K562 (cell line): ENCODE measurements at regions not wholly inside any gene's neighbourhood (a gene's known extent, or its start where the extent isn't known, plus 50 kb on each side); places are given as distances from the start of the nearest gene placed in this dataset.

Experiments used
- ARID1B ChIP-seq: fragments of 450-650 bp; IDR thresholded peaks from 2 replicates; pipeline ENCODE4 v1.6.1; 2016; ENCODE audit warnings: antibody characterized with exemption, mild to moderate bottlenecking, inconsistent platforms
- CTCF ChIP-seq, 3 experiments: IDR thresholded peaks in 2 of 3; conservative IDR thresholded peaks in 1 of 3; 2 replicates each; pipeline ENCODE4 v1.5.1; 2011 to 2012; ENCODE audit warnings: low read length in 3 of 3, mild to moderate bottlenecking in 3 of 3, control low read depth in 2 of 3, improper control_type of control experiment in 1 of 3, inconsistent platforms in 1 of 3, low read depth in 1 of 3, mixed read lengths in 1 of 3, moderate library complexity in 1 of 3; ENCODE audit not compliant: insufficient read depth in 2 of 3
- GABPA ChIP-seq: fragments of 200-800 bp; sonication (Bioruptor generic); conservative IDR thresholded peaks from 2 replicates; pipeline ENCODE4 v1.6.1; 2016; ENCODE audit warnings: low read depth, missing genetic modification characterization, missing compliant biosample characterization
- HDAC3 ChIP-seq: fragments of 450-650 bp; IDR thresholded peaks from 2 replicates; pipeline ENCODE4 v1.6.1; 2018; ENCODE audit warnings: borderline replicate concordance, mild to moderate bottlenecking, moderate library complexity; ENCODE audit not compliant: partially characterized antibody
- HNRNPLL ChIP-seq: fragments of 200-400 bp; formaldehyde crosslinking; IDR thresholded peaks from 2 replicates; pipeline ENCODE4 v1.6.1; 2017; ENCODE audit warnings: low read length, low read depth, mild to moderate bottlenecking; ENCODE audit not compliant: poor library complexity, severe bottlenecking
- KAT8 ChIP-seq: fragments of 450-650 bp; IDR thresholded peaks from 2 replicates; pipeline ENCODE4 v1.6.1; 2016; ENCODE audit warnings: low read depth, mild to moderate bottlenecking
- PHTF2 ChIP-seq: fragments of 250-450 bp; sonication (Bioruptor Pico); IDR thresholded peaks from 2 replicates; pipeline ENCODE4 v1.5.0; 2021; ENCODE audit warnings: mild to moderate bottlenecking
- YBX1 ChIP-seq: fragments of 450-650 bp; IDR thresholded peaks from 2 replicates; pipeline ENCODE4 v1.7.1; 2016; ENCODE audit warnings: mild to moderate bottlenecking
- ZNF766 ChIP-seq: fragments of 200-800 bp; sonication (Bioruptor generic); conservative IDR thresholded peaks from 2 replicates; pipeline ENCODE4 v1.6.1; 2016; ENCODE audit warnings: missing genetic modification characterization, missing compliant biosample characterization
- TF ChIP-seq, protein P1 (sequence below): fragments of 150-350 bp; conservative IDR thresholded peaks from 2 replicates; pipeline ENCODE4 v1.6.1; 2014; ENCODE audit warnings: low read length
- TF ChIP-seq, protein P2 (sequence below): fragments of 250-450 bp; sonication (Bioruptor Pico); IDR thresholded peaks from 2 replicates; pipeline ENCODE4 v1.8.0; 2022; ENCODE audit warnings: moderate library complexity, mild to moderate bottlenecking, inconsistent platforms

DNA sequence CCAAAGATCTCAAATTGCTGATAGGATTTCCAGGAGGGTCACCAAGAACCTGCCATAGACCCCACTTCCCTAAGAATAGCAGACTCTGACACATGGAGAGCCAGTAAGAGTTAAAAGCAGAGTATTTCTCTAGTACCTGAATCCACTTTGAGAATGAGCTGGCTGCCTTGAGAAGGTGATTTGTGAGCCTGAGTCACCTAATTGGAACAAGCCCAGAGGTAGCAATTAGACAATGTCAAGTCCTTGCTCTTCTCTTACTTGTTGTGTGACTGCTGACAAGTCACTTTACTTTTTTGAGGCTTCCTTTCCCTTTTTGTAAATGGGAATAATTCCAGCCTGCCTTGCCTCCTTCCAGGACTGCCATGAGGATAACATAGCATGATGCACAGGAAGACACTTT, 76.1 kb upstream of the ASIC2 start (continued):
- TF ChIP-seq, protein P1, sequence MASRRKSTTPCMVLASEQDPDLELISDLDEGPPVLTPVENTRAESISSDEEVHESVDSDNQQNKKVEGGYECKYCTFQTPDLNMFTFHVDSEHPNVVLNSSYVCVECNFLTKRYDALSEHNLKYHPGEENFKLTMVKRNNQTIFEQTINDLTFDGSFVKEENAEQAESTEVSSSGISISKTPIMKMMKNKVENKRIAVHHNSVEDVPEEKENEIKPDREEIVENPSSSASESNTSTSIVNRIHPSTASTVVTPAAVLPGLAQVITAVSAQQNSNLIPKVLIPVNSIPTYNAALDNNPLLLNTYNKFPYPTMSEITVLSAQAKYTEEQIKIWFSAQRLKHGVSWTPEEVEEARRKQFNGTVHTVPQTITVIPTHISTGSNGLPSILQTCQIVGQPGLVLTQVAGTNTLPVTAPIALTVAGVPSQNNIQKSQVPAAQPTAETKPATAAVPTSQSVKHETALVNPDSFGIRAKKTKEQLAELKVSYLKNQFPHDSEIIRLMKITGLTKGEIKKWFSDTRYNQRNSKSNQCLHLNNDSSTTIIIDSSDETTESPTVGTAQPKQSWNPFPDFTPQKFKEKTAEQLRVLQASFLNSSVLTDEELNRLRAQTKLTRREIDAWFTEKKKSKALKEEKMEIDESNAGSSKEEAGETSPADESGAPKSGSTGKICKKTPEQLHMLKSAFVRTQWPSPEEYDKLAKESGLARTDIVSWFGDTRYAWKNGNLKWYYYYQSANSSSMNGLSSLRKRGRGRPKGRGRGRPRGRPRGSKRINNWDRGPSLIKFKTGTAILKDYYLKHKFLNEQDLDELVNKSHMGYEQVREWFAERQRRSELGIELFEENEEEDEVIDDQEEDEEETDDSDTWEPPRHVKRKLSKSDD, result no peak
- TF ChIP-seq PHTF2 (CRISPR knock-in tag) (no peak), CTCF (IDR thresholded peaks at IDR 0.05 in 2 of 3, conservative IDR thresholded peaks at IDR 0.05 in 1 of 3; ENCODE audit: insufficient read depth in 2 of 3, low read depth in 1 of 3, low read length in 3 of 3) (no peak), KAT8 (no peak), HNRNPLL (no peak), HDAC3 (no peak), GABPA (tag) (no peak), YBX1 (no peak), ARID1B (no peak), ZNF766 (CRISPR knock-in tag) (no peak)
- TF ChIP-seq, protein P2, sequence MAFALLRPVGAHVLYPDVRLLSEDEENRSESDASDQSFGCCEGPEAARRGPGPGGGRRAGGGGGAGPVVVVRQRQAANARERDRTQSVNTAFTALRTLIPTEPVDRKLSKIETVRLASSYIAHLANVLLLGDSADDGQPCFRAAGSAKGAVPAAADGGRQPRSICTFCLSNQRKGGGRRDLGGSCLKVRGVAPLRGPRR, result no peak
- TF ChIP-seq, all 486 proteins: peak for 0
